NCI-H748 treated with DMSO at 0.1 percent for 48 hours (cell line): ENCODE measurements at regions not wholly inside any gene's neighbourhood (a gene's known extent, or its start where the extent isn't known, plus 50 kb on each side); places are given as distances from the start of the nearest gene placed in this dataset.
A peak's percentile ranks its signal among the peaks of the same experiment; 100 is the strongest.
"Not testable (repeated sequence)": the region's sequence is repeated elsewhere in the genome, so short reads cannot be mapped to it uniquely, and the experiment has no call there.

ENCODE experiments used
- DNase-seq: peaks from one replicate; lab custom pipeline; 2025; lab: John Stamatoyannopoulos, UW

DNA sequence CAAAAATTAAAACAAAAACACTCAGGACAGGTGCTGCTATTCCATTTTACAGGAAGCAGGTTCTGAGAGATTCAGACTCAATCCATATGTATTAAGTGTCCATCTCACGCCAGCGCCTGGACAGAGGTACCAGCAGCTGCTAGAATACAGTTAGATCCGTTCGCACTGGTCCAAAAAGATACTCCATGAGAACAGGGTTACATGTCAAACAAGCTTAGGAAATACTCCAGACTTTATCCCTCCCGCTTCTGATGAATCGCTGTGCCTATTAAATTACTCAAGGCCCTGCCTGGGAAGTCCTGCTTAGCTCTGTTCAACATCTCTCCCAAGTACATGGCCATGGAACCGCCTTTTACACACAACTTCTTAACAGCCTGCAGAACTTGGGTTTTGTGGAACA, 50.2 kb upstream of the SLC35C1 start:
- DNase-seq: no peak

- no peak for DNase-seq
These were observed 50.7 kb upstream of the SLC35C1 start for GRCh38 chr11:45754261-45754709.

- DNase-seq: no peak
These were observed 52.8 kb upstream of the SLC35C1 start for GRCh38 chr11:45752106-45752505.

GRCh38 chr11:45751430-45751829, 53.5 kb upstream of the SLC35C1 start:
- DNase-seq: peak; percentile 15

- no peak for DNase-seq
These were observed 54.5 kb upstream of the SLC35C1 start for GRCh38 chr11:45750439-45750838.

DNA sequence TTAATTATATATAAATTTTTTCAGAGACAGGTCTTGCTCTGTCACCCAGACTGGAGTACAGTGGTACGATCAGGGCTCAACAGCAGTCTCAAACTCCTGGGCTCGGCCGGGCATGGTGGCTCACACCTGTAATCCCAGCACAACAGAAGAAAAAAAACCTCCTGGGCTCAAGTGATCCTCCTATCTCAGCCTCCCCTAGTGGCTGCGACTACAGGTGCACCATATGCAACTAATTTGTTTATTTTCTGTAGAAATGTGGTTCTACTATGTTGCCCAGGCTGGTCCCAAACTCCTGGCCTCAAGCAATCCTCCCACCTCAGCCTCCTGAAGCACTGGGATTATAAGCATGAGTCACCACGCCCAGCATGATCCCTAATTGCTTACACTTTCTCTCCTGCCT, 56.1 kb upstream of the SLC35C1 start:
- DNase-seq: no peak

DNA sequence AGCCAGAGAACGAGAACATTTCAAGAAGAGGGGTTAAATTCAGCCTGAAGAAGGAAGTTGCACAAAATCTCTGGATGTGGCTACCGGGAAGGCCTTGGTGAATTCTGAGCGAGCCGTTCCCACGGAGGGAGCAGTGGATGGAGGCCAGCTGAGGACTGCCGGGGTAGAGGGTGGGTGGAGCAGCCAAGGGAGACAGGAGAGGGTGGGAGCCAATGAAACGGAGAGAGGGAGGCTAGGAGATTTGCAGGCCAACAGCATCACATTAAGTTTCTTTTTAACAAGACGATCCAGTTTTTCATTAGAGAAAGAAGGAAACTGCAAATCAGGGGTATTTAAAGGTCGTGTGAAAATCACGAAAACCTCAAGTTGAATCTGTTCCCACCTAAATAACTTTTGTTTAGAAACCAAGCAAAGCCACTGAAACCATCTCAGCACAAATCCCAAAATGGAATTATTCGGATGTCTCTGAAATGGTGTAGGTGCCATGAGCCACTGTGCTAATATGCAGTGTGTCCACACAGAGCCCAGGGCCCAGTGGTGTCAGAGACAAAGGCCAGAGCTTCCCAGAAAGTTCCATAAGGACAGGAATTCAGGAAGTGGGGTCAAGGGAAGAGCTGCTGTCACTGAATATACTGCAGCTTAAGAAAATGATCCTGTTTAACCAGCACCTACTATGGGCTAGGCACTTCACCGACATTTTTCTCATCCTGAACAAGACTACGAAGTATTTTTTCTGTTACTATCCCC, 59.7 kb upstream of the SLC35C1 start:
- DNase-seq: no peak

DNA sequence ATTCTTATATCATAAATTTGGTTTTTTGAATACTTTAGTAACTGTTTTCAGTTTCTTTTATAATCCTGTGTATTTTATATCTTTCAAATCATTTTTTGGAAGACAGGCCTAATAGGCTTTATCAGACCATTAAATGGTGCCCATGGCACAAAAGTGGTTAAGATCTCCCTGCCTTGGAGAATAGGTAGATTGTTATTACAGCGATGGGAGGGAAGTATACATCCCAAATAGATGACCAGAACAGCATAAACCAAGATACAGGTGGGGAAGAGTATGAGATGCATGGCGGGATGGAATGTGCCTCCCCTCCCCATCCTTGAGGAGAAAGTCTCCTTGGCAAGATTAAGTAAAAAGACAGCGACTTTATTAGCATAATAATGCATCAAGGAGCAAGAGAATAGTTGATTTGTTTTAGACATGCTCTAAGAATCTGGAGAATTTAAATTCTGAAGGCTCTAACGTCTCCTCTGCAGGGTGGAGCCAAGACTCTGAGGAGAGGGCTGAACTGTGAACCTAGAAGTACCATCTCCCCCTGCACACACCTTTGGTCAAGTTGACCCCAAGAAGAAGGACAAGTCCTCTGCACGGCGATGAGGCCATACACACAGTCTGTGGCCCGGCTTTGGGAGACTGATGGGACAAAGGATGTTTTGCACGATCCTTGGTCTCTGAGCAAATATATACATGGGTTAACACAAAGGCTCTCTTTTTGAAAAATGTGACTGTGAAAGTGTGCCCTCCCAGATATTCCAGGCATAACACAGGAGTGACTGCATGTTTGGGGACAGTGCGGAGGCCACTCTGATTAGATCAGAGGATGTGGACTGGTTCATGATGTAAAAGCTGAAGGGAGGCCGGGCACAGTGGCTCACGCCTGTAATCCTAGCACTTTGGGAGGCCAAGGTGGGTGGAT, 61.1 kb upstream of the SLC35C1 start:
- DNase-seq: no peak

DNA sequence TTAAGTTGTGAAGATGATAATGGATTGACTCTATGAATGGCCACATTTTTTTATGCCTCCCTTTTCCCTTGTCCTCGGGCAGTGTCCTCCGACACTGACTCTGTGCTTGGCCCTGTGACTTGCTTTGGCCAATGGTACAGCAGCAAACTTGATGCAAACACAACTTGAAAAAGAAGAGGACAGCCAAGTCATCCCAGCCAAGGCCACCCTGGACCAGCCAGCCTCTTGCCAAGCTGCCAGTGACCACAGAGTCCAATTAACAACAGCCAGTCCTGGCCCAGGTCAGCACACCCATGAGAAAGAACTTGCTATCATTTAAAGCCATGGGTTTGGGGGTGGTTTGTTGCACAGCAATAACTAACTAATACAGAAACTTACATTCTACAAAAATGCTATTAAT, 63.4 kb upstream of the SLC35C1 start:
- no peak for DNase-seq

DNA sequence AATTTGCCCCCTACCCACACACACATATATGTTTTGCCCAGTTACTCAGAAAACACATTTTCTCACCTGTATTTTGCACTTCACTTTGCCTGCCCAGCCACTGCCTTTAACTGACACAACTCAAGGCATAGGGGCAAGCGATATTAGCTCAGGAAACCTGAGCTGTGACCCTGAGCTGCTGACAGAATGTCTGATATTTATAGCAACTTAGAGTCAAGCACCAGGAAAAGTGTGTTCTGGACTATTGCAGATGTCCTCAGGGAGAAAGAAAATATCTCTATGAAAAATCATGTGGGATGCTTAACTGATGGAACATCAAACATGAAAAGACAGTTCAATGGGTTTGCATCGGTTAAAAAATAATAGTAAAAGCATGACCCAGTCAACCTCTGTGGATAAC, 63.9 kb upstream of the SLC35C1 start:
- DNase-seq: no peak

GRCh38 chr11:45739866-45740265, 65.1 kb upstream of the SLC35C1 start:
- no peak for DNase-seq

- not testable (repeated sequence) for DNase-seq
These were observed 65.9 kb upstream of the SLC35C1 start for GRCh38 chr11:45739071-45739470.

DNA sequence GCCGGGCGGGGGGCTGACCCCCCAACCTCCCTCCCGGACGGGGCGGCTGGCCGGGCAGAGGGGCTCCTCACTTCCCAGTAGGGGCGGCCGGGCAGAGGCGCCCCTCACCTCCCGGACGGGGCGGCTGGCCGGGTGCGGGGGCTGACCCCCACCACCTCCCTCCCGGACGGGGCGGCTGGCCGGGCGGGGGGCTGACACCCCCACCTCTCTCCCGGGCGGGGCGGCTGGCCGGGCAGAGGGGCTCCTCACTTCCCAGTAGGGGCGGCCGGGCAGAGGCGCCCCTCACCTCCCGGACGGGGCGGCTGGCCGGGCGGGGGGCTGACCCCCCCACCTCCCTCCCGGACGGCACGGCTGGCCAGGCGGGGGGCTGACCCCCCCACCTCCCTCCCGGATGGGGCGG, 66.8 kb upstream of the SLC35C1 start:
- not testable (repeated sequence) for DNase-seq

DNA sequence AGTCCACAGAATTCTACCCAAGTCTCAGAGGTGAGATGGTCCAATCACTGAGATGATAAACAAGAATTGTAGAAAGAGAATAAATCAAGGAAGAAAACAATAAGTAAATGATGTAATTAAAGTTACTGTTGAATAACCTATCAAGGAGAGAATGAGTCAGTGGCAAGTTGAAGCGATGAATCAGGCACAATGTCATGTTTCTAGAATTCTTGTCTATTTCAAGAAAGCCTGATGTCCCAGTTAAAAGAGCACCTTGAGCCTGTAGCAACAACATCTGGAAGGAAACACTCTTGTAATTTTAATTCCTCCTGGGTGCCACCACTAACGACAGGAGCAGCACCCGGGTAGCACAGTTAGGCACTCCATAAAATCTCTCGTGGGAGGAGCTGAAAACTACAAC, 67.9 kb upstream of the SLC35C1 start:
- no peak for DNase-seq

- DNase-seq: no peak
These were observed 68.5 kb upstream of the SLC35C1 start for GRCh38 chr11:45736424-45736823.

- no peak for DNase-seq
These were observed 67.8 kb upstream of the CHST1 start for GRCh38 chr11:45733176-45733575.

- no peak for DNase-seq
These were observed 66.9 kb upstream of the CHST1 start for GRCh38 chr11:45732343-45732742.

DNA sequence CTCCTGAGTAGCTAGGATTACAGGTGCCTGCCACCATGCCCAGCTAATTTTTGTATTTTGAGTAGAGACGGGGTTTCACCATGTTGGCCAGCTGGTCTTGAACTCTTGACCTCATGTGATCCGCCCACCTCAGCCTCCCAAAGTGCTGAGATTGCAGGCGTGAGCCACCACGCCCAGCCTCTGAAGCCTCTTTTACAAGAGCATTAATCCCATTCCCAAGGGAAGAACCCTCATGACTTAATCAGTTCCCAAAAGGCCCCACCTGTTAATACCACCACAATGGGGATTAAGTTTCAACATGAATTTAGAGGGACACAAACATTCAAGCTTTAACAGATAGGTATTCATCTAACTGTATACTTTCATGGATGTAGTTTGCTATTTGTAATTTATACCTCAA, 65.7 kb upstream of the CHST1 start:
- DNase-seq: not testable (repeated sequence)

- no peak for DNase-seq
These were observed 64.6 kb upstream of the CHST1 start for GRCh38 chr11:45730014-45730413.

GRCh38 chr11:45726493-45727054, 61.2 kb upstream of the CHST1 start:
- no peak for DNase-seq

- DNase-seq: no peak
These were observed 60.5 kb upstream of the CHST1 start for GRCh38 chr11:45725776-45726492.

DNA sequence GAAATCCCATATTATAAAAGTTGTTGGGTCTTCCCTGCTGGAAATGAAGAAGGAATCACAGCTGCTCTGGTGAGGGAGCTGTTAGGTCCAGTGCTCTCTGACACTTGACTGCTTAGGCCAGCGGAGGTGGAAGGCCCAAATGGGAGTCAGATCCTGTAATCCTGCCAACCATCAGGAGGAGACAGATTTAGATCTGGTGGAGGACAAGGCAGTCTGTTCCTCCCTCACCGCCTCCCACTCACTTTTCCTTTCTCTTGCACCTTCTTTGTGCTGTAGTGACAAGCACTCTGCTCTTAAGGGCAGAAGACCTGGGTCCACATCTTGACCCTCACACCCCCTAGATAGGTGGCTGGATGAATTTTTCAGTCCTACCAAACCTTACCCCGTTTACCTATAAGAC, 59.7 kb upstream of the CHST1 start:
- DNase-seq: no peak
